NCI-H345 treated with DMSO at 0.1 percent for 48 hours (cell line): ENCODE measurements at regions not wholly inside any gene's neighbourhood (a gene's known extent, or its start where the extent isn't known, plus 50 kb on each side); places are given as distances from the start of the nearest gene placed in this dataset.
"Not testable (repeated sequence)": the region's sequence is repeated elsewhere in the genome, so short reads cannot be mapped to it uniquely, and the experiment has no call there.

Experiments
- DNase-seq: peaks from one replicate; lab custom pipeline; 2025; ENCODE audit not compliant: unreplicated experiment; lab: John Stamatoyannopoulos, UW

GRCh38 chr7:51591223-51591622 is 274.6 kb upstream of the COBL start:
- no peak for DNase-seq

DNA sequence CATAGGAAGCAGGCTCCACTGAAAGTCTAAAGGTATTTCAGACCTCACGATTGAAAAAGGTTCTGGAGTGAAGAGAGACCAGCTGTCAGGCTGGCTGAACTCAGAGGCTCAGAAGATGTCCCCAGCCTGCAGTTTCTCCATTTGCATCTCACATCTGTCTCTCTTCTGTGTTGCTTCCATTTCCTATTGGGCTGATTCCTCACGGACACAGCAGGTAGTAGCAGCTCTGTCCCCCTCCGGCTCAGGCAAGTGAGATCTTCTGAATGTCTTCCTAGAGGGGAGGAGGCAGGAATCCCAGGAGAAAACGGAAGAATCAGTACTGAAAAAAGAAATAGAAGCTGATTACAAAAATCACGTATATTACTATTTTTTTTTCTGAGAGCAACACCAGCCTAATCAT is 274.1 kb upstream of the COBL start:
- DNase-seq, result no peak

- peak; percentile 69 for DNase-seq
Observed at GRCh38 chr7:51589111-51589510, 272.5 kb upstream of the COBL start.

DNA sequence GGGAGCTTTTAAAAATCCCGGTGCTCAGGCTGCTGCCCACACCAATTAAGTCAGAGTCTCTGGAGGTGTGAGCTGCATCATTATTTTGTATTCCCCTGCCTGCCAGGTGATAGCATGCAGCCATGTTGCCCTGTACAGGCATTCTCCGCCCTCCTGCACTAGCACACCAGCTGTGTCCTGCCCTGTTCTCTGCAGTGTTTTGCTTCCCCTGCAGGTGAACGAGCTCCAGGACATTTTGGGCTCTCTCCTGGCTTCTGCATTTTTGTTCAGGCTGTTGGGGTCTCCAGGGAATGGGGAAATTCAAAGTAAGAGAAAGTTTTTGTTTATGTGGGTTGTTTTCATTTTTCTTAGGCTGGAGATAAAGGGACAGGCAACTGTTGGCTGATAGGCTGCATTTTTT is 271.0 kb upstream of the COBL start:
- no peak for DNase-seq

GRCh38 chr7:51577390-51577789 is 260.8 kb upstream of the COBL start:
- no peak for DNase-seq

DNA sequence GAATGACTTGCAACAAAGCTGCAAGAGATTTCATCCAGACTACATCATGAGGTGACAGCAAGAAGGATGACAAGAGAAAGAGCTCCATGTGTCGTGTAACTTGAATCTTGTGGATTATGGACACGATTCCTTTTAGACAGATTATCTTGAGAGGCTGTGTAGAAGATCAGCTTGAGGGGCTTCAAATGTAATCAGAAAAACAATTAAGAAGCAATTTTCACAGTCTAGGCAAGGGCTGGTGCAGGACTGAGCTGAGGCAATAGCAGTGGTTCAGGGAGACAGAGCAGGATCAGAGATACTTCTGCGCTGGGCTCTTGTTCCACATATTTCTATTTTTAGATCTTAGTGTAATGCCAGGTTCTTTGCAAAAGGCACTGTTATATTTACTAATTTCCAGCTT is 253.0 kb upstream of the COBL start:
- no peak for DNase-seq

DNA sequence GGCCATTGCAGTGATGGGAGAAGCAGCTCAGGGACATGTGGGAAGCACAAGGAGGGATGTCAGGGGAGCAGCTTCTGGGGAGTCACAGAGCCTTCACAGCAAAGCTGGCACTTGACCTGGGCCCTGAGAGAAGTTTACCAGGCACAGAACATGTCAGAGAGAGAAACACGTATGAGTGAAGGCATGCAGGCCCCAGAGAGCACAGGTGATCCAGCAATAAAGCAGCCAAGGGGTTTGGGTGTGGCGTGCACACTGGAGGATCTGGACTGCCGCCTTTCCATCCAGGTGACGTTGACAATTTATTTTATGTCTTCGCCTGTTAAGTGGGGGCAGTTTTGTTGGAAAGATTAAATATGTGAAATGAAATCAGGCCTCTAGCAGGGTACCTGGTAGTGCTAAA is 252.6 kb upstream of the COBL start:
- DNase-seq, result no peak

GRCh38 chr7:51551070-51551469 is 234.5 kb upstream of the COBL start:
- no peak for DNase-seq

DNA sequence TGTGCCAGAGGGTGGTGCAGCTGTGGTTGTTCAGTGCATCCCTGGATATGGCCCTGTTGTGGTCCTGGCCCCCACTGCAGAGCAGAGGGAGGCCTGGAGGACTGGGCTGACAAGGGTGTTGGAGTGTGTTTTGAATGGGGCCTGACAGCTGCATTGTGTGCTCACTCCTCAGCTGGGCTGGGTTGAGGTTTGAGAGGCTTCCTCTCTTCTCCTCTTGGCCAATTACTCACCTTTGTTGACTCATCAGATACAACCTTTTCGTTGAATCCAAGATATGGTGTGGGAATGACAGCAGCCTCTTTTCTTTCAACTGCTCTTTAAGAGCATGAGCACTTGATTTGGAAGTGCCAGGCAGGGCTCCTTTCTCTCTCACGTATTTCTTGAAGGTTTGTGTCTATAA is 228.5 kb upstream of the COBL start:
- DNase-seq, result peak; percentile 26

- DNase-seq, result peak; percentile 98
Observed at GRCh38 chr7:51543801-51544553, 227.4 kb upstream of the COBL start.

DNA sequence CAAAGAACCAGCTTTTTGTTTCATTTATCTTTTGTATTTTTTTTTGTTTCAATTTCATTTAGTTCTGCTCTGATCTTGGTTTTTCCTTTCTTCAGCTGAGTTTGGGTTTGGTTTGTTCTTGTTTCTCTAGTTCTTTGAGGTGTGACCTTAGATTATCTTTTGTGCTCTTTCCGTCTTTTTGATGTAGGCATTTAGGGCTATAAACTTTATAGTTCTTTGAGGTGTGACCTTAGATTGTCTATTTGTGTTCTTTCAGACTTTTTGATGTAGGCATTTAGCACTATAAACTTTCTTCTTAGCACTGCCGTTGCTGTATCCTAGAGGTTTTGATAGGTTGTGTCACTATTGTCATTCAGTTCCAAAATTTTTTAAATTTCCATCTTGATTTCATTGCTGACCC is 224.3 kb upstream of the COBL start:
- not testable (repeated sequence) for DNase-seq

- DNase-seq, result no peak
Observed at GRCh38 chr7:51539840-51540239, 223.2 kb upstream of the COBL start.

DNA sequence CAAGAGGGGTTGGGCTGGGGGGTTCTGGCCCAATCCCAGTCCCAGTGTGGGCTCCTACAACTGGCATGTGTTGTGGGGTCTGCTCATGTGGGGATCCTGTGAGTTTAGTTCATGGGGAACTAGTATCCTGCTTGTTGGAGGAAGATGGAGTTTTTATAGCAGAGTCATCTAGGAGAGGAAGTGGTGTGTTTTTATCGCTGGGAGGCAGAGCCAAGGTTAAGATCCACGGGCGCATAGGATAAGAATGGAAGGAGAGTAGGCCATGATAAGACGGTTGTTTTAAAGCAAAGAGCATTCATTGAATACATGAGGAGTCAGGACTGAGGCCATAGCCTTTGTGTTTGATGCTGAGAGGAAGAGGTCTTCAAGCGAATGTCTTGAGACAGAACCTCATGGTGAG is 211.6 kb upstream of the COBL start:
- no peak for DNase-seq

GRCh38 chr7:51521694-51522312 is 205.2 kb upstream of the COBL start:
- no peak for DNase-seq

DNA sequence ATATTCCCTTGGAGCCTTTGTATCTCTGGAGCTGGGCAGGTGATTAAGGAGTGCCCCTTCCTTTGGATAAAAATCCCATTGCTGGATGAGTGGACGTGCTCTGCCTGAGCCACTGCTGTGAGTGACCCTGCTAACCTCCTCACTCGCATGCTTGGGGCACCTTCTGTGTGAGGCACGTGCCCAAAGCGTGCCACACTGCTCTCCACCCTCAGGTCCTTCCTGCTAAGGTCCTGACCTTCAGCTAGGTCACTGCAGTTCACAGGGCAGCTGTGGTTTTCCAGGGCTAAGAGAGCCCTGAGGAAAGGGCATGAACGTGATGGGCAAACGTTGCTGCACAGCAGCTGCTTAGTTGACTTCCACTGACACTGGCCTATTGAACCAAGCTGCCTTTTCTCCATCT is 204.4 kb upstream of the COBL start:
- no peak for DNase-seq

GRCh38 chr7:51518646-51519045 is 202.0 kb upstream of the COBL start:
- DNase-seq, result no peak

GRCh38 chr7:51517187-51517586 is 200.6 kb upstream of the COBL start:
- no peak for DNase-seq

GRCh38 chr7:51501620-51502019 is 185.0 kb upstream of the COBL start:
- DNase-seq, result no peak

- no peak for DNase-seq
Observed at GRCh38 chr7:51482976-51483375, 166.4 kb upstream of the COBL start.

DNA sequence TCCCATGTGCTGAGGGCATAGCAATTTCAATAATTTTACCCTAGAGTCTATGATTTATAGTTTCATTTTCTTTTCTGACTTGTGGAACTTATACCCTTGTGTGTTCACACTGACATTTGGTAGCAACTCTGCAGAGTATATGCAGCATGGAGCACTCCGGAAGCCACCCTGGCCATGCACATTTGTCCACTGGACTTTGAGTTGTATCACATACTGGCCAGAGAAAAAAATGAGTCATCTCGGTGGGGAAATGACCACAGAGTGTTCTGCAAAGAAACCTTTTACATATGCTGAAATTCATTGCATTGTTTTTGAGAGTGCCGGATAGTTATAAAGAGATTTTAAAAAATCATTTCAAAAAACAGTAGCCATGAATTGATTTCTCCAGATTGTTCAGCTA is 164.8 kb upstream of the COBL start:
- DNase-seq, result no peak

DNA sequence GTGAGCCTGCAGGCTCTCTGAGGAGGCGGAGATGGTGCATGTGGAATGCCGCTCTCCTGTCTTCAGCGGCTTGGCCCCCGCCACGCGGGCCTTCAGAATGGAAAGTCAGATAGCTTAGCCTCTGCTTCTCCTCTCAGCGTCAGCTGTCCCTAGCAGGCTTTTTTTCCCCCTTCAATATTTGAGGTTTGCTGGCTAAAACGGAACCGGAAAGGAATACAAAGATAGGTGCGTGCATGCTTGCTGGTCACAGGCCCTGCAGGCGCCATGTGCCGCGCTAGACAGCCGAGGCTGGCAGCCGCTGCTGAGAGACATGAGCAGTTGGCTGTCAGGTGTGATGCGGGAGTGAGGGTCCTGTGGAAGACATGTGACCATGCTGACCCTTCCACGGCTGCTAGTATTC is 161.2 kb upstream of the COBL start:
- DNase-seq, result no peak

GRCh38 chr7:51477323-51477722 is 160.7 kb upstream of the COBL start:
- DNase-seq, result no peak

- DNase-seq, result no peak
Observed at GRCh38 chr7:51476026-51476425, 159.4 kb upstream of the COBL start.
